ENCODE measurements at regions not wholly inside any gene's neighbourhood (a gene's known extent, or its start where the extent isn't known, plus 50 kb on each side); places are given as distances from the start of the nearest gene placed in this dataset.

DNA sequence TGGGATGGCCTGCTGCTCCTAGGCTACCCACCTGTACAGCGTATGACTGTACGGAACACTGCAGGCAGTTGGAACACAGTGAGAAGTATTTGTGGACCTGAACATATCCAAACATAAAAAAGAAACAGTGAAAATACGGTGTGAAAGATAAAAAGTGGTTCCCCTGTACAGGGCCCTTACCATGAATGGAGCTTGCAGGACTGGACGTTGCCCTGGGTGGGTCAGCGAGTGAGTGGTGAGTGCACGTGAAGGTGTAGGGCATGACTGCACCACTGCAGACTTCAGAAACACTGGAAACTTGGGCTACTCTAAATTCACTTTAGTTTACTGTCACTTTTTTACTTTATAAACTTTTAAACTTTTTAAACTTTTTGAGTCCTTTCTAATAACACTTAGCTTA, 71.2 kb upstream of the SLC6A6 start:
- TF ChIP-seq, protein P1, sequence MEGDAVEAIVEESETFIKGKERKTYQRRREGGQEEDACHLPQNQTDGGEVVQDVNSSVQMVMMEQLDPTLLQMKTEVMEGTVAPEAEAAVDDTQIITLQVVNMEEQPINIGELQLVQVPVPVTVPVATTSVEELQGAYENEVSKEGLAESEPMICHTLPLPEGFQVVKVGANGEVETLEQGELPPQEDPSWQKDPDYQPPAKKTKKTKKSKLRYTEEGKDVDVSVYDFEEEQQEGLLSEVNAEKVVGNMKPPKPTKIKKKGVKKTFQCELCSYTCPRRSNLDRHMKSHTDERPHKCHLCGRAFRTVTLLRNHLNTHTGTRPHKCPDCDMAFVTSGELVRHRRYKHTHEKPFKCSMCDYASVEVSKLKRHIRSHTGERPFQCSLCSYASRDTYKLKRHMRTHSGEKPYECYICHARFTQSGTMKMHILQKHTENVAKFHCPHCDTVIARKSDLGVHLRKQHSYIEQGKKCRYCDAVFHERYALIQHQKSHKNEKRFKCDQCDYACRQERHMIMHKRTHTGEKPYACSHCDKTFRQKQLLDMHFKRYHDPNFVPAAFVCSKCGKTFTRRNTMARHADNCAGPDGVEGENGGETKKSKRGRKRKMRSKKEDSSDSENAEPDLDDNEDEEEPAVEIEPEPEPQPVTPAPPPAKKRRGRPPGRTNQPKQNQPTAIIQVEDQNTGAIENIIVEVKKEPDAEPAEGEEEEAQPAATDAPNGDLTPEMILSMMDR (IDR thresholded peaks at IDR 0.05; ENCODE audit: poor library complexity), result no peak
- TF ChIP-seq EZH2 (IDR thresholded peaks at IDR 0.05; ENCODE audit: borderline replicate concordance), result no peak
